ENCODE measurements at regions not wholly inside any gene's neighbourhood (a gene's known extent, or its start where the extent isn't known, plus 50 kb on each side); places are given as distances from the start of the nearest gene placed in this dataset.

- POLR2A ChIA-PET, result interaction anchor here (0.5 kb wide), 1 partner anchor 15 kb away, joined by 4 read pairs; no protein-coding TSS in a partner anchor
- intact Hi-C loops (cut with micrococcal nuclease; ENCODE audit: unreplicated experiment), result no loop called here
- no peak overlapping the region for H3K4me3 ChIP-seq (ENCODE audit: low read depth in 2 of 2, low read length in 2 of 2)
- in situ Hi-C loops (cut with HindIII; ENCODE audit: low pct_unique_long_range_greater_than_20kb, low sequenced_read_pairs), result no loop called here
- TF ChIP-seq REST (IDR thresholded peaks at IDR 0.05; ENCODE audit: insufficient read depth in 1 of 2, low read depth in 2 of 2, low read length in 1 of 2) (peak in 1 of 2 experiments; percentile 45; a peak in 1 of 4 replicates), TCF7L2 (IDR thresholded peaks at IDR 0.05; ENCODE audit: low read depth, low read length) (no peak)
- H3K36me3 ChIP-seq (ENCODE audit: control insufficient read depth, insufficient read depth, low read length), result no peaks in the 10 kb centered on the region
- no peak overlapping the region for H3K27ac ChIP-seq (ENCODE audit: low read length)
- ATAC-seq (no peak), DNase-seq (ENCODE audit: low read depth, low spot score) (no peak)
- no peaks in the 10 kb centered on the region for H3K4me1 ChIP-seq (ENCODE audit: control insufficient read depth, insufficient read depth, low read length)
- H3K9me3 ChIP-seq (ENCODE audit: control insufficient read depth, insufficient read depth, low read depth, low read length), result no peaks in the 10 kb centered on the region
- CTCF ChIA-PET, result no interaction called here
- BruUV-seq (replicated peaks), result no TSS peak
- no peaks in the 10 kb centered on the region for H3K27me3 ChIP-seq (ENCODE audit: control insufficient read depth, insufficient read depth, low read length)
Observed at GRCh38 chr1:24983006-24983680, 53.1 kb upstream of the RUNX3 start.

- POLR2A ChIA-PET, result interaction anchor here (0.7 kb wide), 3 partner anchors 56 to 772 kb away, joined by 3 to 8 read pairs (median 6); no protein-coding TSS in a partner anchor
- ATAC-seq (no peak; the same call in 1 of the 2 replicates), DNase-seq (ENCODE audit: low read depth, low spot score) (no peak)
- in situ Hi-C loops (cut with HindIII; ENCODE audit: low pct_unique_long_range_greater_than_20kb, low sequenced_read_pairs) (no loop called here), intact Hi-C loops (cut with micrococcal nuclease; ENCODE audit: unreplicated experiment) (no loop called here)
- CTCF ChIA-PET, result interaction anchor here (0.6 kb wide), 1 partner anchor 219 kb away, joined by 3 read pairs; no protein-coding TSS in a partner anchor
- no peak for TF ChIP-seq SIN3A (IDR thresholded peaks at IDR 0.05; ENCODE audit: borderline replicate concordance, insufficient read depth, low read depth, low read length)
- TF ChIP-seq REST (IDR thresholded peaks at IDR 0.05; ENCODE audit: insufficient read depth in 1 of 2, low read depth in 2 of 2, low read length in 1 of 2), result no peak
- TF ChIP-seq TCF7L2 (IDR thresholded peaks at IDR 0.05; ENCODE audit: low read depth, low read length), result no peak
- TF ChIP-seq CTCF (IDR thresholded peaks at IDR 0.05), result no peak
- TF ChIP-seq POLR2AphosphoS5 (IDR thresholded peaks at IDR 0.05; ENCODE audit: low read depth, low read length), result no peak
- Histone ChIP-seq H3K4me3 (ENCODE audit: low read depth in 2 of 2, low read length in 2 of 2) (no peak overlapping the region), H3K9me3 (ENCODE audit: control insufficient read depth, insufficient read depth, low read depth, low read length) (peaks cover under 1% of the 10 kb centered on the region; the same call in 1 of the 2 replicates), H3K4me1 (ENCODE audit: control insufficient read depth, insufficient read depth, low read length) (no peaks in the 10 kb centered on the region), H3K27me3 (ENCODE audit: control insufficient read depth, insufficient read depth, low read length) (no peaks in the 10 kb centered on the region), H3K36me3 (ENCODE audit: control insufficient read depth, insufficient read depth, low read length) (no peaks in the 10 kb centered on the region), H3K27ac (ENCODE audit: low read length) (no peak overlapping the region)
- no TSS peak for BruUV-seq (replicated peaks)
Observed at GRCh38 chr1:24981631-24982005, 51.5 kb upstream of the RUNX3 start.
